HL-60 (cell line): ENCODE measurements at regions not wholly inside any gene's neighbourhood (a gene's known extent, or its start where the extent isn't known, plus 50 kb on each side); places are given as distances from the start of the nearest gene placed in this dataset.

Source experiments
- DNase-seq, 2 experiments: peaks; one replicate each; pipeline ENCODE4 v3.0.0-alpha.2; 2010 to 2020; ENCODE audit warnings: low read depth in 1 of 2, low spot score in 1 of 2
- H3K27ac ChIP-seq: fragments of 250-450 bp; sonication (Bioruptor Pico); replicated peaks from 2 replicates; pipeline ENCODE4 v1.5.1; 2020; ENCODE audit warnings: mild to moderate bottlenecking, moderate library complexity
- H3K27me3 ChIP-seq: fragments of 250-450 bp; sonication (Bioruptor Pico); 2 replicates; pipeline ENCODE4 v1.5.1; 2021; ENCODE audit warnings: mild to moderate bottlenecking, moderate library complexity; ENCODE audit not compliant: insufficient read depth, poor library complexity, severe bottlenecking
- H3K4me3 ChIP-seq: replicated peaks from 2 replicates; pipeline ENCODE4 v1.5.1; 2011; ENCODE audit warnings: mild to moderate bottlenecking, control low read depth, low read length; ENCODE audit not compliant: insufficient read depth
- CTCF ChIP-seq: IDR thresholded peaks from one replicate; pipeline ENCODE4 v1.5.1; 2011; ENCODE audit warnings: low read length, control low read depth, inconsistent platforms; ENCODE audit not compliant: insufficient read depth
- GABPA ChIP-seq: IDR thresholded peaks from 2 replicates; pipeline ENCODE4 v1.6.1; 2012; ENCODE audit warnings: low read depth
- POLR2AphosphoS5 ChIP-seq: IDR thresholded peaks from 2 replicates; pipeline ENCODE4 v1.6.1; 2012; ENCODE audit warnings: low read depth
- SPI1 ChIP-seq: IDR thresholded peaks from 2 replicates; pipeline ENCODE4 v1.6.1; 2012; ENCODE audit warnings: low read depth, mild to moderate bottlenecking, borderline replicate concordance
- TF ChIP-seq, protein P1 (sequence below): IDR thresholded peaks from 2 replicates; pipeline ENCODE4 v1.6.1; 2012; ENCODE audit warnings: low read depth; ENCODE audit not compliant: insufficient replicate concordance

DNA sequence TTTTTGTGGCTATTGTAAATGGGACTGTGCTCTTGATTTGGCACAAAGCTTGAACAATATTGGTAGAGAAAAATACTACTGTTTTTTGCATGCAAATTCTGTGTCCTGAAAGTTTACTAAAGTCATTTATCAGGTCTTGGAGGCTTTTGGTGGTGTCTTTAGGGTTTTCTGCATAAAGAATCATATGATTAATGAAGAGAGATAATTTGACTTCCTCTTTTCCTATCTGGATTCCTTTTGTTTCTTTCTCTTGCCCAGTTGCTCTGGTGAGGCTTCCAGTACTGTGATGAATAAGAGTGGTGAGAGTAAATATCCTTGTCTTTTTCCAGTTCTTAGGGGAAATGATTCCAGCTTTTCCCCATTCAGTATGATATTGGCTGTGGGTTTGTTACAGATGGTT lies 1166.7 kb downstream of the NCAM2 start:
- TF ChIP-seq GABPA (no peak), SPI1 (peak; percentile 37)
- no peak overlapping the region for H3K27ac ChIP-seq
- DNase-seq = no peak
- H3K27me3 ChIP-seq = no peaks in the 10 kb centered on the region
- H3K4me3 ChIP-seq = no peak overlapping the region

DNA sequence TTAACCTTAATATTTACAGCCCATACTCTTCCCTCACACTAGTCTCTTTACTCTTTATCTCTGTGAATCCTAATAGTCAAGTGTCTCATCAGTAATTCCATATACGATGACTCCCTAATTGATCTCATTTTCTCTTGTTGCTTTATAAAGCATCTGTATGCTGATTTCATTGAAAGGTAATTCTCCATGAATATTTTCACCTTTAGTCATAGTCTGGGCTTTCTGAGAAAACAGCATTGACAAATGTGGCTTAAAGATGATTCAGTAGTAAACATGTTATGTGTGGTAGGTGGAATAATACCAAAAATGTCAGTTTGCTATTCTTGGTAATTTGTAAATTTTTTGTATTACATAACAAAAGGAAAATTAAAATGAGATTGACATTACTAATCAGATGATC lies 1176.5 kb downstream of the NCAM2 start:
- no peak overlapping the region for H3K27ac ChIP-seq
- no peak overlapping the region for H3K4me3 ChIP-seq
- H3K27me3 ChIP-seq = no peaks in the 10 kb centered on the region
- DNase-seq = no peak
- no peak for TF ChIP-seq POLR2AphosphoS5
- no peak for TF ChIP-seq SPI1
- TF ChIP-seq CTCF = no peak
- TF ChIP-seq, protein P1, sequence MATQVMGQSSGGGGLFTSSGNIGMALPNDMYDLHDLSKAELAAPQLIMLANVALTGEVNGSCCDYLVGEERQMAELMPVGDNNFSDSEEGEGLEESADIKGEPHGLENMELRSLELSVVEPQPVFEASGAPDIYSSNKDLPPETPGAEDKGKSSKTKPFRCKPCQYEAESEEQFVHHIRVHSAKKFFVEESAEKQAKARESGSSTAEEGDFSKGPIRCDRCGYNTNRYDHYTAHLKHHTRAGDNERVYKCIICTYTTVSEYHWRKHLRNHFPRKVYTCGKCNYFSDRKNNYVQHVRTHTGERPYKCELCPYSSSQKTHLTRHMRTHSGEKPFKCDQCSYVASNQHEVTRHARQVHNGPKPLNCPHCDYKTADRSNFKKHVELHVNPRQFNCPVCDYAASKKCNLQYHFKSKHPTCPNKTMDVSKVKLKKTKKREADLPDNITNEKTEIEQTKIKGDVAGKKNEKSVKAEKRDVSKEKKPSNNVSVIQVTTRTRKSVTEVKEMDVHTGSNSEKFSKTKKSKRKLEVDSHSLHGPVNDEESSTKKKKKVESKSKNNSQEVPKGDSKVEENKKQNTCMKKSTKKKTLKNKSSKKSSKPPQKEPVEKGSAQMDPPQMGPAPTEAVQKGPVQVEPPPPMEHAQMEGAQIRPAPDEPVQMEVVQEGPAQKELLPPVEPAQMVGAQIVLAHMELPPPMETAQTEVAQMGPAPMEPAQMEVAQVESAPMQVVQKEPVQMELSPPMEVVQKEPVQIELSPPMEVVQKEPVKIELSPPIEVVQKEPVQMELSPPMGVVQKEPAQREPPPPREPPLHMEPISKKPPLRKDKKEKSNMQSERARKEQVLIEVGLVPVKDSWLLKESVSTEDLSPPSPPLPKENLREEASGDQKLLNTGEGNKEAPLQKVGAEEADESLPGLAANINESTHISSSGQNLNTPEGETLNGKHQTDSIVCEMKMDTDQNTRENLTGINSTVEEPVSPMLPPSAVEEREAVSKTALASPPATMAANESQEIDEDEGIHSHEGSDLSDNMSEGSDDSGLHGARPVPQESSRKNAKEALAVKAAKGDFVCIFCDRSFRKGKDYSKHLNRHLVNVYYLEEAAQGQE = no peak
- TF ChIP-seq GABPA = no peak

DNA sequence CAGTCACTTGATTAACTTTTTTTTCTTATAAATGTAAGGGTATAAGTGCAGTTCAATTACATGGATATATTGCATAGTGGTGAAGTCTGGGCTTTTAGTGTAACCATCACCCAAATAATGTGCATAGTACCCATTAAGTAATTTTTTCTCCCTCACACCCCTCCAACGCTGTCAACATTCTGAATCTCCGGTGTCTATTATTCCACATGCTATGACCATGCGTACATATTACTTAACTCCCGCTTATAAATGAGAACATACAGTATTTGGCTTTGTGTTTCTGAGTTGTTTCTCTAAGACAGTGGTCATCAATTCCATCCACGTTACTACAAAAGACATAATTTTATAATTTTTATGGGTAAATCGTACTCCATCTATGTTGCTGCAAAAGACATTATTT lies 1191.1 kb downstream of the NCAM2 start:
- DNase-seq = no peak
- H3K27ac ChIP-seq = no peak overlapping the region
- TF ChIP-seq SPI1 (no peak), GABPA (no peak), CTCF (no peak), POLR2AphosphoS5 (no peak)
- TF ChIP-seq, protein P1 = no peak
- no peaks in the 10 kb centered on the region for H3K27me3 ChIP-seq
- H3K4me3 ChIP-seq = no peak overlapping the region

GRCh38 chr21:22191581-22191980 lies 1193.4 kb downstream of the NCAM2 start:
- no peaks in the 10 kb centered on the region for H3K27me3 ChIP-seq
- no peak for DNase-seq
- H3K27ac ChIP-seq = no peak overlapping the region
- no peak overlapping the region for H3K4me3 ChIP-seq
- TF ChIP-seq CTCF = no peak
- TF ChIP-seq POLR2AphosphoS5 = no peak
